Right lobe of liver (tissue), 4 donors: ENCODE measurements at regions not wholly inside any gene's neighbourhood (a gene's known extent, or its start where the extent isn't known, plus 50 kb on each side); places are given as distances from the start of the nearest gene placed in this dataset.

Experiments used
- POLR2A ChIP-seq: fragments of 450-650 bp; IDR thresholded peaks from one replicate; pipeline ENCODE4 v1.6.1; 2017; ENCODE audit warnings: antibody characterized with exemption, mild to moderate bottlenecking
- TF ChIP-seq, protein P1 (sequence below), 4 donors: fragments of 200-600 bp in 3 of 4; fragments of 450-650 bp in 1 of 4; IDR thresholded peaks; one replicate each; pipeline versions ENCODE4 v1.5.1 to v1.8.0; 2016 to 2022; ENCODE audit warnings: antibody characterized with exemption in 4 of 4, mild to moderate bottlenecking in 2 of 4
- donor health status: DM: no; HTN: no; CAD: no.
- donor health status: DM: no; HTN: no; CAD: no.
- donor health status: DM: no; HTN: yes; CAD: no.

GRCh38 chr10:43940898-43941837 is 292.5 kb upstream of the ZNF32 start:
- TF ChIP-seq, protein P1, sequence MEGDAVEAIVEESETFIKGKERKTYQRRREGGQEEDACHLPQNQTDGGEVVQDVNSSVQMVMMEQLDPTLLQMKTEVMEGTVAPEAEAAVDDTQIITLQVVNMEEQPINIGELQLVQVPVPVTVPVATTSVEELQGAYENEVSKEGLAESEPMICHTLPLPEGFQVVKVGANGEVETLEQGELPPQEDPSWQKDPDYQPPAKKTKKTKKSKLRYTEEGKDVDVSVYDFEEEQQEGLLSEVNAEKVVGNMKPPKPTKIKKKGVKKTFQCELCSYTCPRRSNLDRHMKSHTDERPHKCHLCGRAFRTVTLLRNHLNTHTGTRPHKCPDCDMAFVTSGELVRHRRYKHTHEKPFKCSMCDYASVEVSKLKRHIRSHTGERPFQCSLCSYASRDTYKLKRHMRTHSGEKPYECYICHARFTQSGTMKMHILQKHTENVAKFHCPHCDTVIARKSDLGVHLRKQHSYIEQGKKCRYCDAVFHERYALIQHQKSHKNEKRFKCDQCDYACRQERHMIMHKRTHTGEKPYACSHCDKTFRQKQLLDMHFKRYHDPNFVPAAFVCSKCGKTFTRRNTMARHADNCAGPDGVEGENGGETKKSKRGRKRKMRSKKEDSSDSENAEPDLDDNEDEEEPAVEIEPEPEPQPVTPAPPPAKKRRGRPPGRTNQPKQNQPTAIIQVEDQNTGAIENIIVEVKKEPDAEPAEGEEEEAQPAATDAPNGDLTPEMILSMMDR (IDR thresholded peaks at IDR 0.05): no peak
- no peak for TF ChIP-seq POLR2A
